GM21723 (cell line): ENCODE measurements at regions not wholly inside any gene's neighbourhood (a gene's known extent, or its start where the extent isn't known, plus 50 kb on each side); places are given as distances from the start of the nearest gene placed in this dataset.
A peak's percentile ranks its signal among the peaks of the same experiment; 100 is the strongest.

Source experiments
- ATAC-seq: cut with Tn5 transposase; IDR thresholded peaks from one replicate; pipeline ENCODE4 v1.9.1; 2021; ENCODE audit warnings: mild to moderate bottlenecking, moderate library complexity; ENCODE audit not compliant: unreplicated experiment

DNA sequence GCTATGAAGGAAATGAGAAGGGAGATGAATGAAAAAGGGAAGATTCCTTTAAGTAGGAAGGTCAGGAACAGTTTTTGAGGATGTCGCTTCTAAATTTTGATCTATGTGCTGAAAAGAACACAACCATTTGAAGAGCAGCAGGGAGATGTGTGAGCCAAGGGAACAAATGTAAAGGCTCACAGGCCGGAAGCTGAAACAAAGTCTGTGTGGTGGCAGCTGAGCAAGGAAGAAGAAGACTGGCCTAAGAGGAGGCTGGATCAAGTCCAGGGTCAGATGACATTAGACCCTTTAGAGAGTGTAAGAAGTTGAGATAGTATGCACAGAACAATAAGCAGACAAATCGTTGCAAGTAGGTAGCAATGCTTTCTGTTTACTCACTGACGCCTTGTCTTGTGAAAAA is 1631.4 kb upstream of the TENM4 start:
- no peak for ATAC-seq

DNA sequence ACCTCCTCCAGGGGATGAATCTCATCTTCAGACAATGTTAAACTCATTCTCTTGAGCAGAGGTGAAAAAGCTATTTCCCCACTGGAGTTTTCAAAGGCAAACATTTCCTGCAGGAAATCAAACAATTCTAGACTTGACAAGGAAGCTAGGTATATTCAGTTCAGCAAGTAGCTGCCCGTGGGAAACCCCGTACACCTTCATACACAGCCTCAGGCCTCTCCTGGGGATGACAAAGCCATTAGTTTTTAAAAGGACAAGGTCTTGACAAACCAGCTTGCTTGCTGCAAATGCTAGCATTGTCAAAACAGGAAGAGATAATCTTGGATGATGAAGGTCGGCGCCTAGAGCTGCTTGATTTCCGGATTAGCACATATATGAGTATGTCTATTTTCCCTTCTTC is 1630.8 kb upstream of the TENM4 start:
- no peak for ATAC-seq

DNA sequence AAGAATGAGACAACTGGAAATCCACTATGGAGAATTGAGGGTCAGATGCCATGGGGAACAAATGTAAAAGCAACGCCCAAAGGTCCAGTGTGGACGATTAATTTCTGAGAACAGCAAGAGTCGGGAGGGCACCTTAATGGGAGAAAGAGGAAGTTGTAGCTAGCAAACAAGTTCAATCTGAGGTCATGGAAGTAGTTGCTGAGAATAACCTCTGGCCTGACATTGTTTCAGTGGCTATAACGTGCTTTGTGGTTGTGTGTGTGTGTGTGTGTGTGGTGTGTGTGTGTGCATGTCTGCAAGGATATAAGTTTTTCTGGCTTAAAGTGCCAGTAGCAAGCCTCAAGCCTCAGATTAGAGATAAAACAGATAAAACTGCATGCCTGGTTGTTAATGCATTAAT is 1630.1 kb upstream of the TENM4 start:
- peak; percentile 82 for ATAC-seq

DNA sequence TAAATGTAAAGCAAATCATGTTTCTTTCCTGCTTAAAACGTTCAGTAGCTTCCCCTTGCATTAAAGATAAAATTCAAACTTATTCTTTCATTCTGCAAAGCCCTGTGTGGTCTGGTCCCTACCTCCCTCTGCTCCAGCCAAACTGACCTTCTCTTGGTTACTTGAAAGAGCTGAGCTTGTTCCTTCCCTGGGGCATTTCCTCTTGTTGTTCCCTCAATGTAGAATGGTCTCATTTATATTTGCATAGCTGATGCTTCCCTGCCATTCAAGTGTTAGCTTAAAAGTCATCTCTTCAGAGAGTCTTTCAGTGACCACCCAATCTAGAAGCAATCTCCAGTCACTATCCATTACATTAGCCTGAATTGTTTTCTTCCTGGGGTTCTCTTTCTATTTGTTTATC is 1618.5 kb upstream of the TENM4 start:
- ATAC-seq: no peak

DNA sequence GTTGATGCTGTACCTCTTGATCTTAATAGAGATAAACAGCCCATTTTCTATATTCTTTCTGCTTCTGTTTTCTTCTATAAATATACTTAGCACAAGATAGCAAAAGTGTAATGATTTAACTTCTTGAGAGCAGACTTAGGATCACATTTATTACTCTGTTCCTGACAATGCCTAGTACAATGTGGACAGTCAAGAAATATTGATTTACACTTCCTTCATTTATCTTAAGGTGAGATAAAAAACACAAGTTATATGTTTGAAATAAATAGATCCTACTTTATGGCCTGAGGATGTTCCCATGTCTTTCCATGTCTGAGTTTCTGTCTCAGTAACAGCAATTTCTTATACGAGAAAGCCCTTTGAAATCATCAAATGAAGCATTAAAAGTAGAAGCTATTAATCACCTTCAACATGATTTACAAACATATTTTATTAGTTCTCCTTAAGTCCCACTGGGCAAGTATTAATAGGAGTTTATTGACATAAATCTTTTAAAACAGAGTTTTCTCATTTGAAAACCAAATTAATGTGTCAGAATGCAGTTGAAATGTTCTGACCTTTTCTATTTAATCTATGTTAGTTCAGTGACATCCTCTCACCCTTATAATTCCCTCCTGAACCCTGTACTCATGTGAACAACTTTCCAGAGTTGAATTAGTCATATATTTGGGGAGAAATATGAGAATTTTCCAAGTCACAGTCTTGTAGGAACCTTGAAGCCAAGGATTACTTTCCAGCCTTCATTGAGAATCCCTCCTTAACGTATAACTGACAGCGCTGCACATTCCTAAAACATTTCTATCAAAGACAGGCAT is 1611.7 kb upstream of the TENM4 start:
- ATAC-seq: no peak

DNA sequence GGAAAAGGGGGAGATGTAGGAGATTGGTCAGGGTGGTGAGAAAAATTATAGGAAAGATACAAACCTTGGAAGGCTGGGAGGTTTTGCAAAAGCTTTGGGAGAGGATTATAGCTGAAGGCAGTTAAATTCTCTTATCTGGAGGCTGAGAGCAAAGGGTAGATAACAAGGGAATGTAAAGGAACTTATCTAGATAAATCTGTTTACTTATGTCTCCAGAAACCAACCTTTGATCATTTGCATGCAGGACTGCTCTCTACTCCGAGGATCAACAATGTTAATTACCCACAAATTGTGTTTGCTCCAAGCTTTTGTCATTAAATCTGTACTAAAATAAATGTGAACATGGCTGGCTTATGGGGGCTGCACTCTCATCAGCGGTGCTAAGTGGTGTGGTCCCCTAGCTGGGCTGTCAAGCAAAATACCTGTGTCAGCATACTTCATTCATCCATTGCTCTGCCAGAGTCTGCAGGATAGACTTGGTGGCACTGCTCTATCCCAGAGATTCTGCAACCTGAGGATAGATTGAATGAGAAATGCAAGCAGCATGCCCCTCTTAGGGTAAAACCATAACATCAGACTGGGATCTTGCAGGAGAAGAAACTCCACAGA is 1599.2 kb upstream of the TENM4 start:
- ATAC-seq: no peak

DNA sequence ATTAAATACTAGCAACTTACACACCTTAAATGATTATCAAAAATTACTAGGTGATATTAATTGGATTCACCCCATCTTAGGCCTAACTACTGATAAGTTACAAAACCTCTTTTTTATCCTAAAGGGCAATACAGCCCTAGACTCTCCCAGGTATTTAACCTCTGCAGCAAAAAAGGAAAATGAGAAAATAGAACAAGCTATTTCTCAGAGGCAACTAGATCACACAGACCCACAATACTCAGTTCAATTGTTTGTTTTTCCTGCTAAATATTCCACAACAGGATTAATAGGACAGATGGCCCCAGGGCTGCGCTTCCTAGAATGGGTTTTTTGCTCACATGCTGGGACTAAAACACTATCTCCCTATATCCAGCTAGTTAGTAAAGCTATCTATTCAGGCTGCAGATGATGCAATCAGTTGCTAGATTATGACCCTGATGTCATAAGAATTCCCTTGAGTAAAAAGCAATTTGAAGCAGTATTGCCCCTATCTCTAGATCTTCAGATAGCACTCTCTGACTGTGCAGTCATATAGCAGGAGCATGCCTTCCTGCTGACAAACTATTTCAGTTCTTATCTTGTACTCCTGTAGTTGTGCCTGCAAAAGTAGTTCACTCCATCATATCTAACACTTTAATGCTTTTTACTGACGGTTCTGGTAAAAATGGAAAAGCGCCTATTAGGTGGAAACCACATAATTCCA is 1595.5 kb upstream of the TENM4 start:
- no peak for ATAC-seq

DNA sequence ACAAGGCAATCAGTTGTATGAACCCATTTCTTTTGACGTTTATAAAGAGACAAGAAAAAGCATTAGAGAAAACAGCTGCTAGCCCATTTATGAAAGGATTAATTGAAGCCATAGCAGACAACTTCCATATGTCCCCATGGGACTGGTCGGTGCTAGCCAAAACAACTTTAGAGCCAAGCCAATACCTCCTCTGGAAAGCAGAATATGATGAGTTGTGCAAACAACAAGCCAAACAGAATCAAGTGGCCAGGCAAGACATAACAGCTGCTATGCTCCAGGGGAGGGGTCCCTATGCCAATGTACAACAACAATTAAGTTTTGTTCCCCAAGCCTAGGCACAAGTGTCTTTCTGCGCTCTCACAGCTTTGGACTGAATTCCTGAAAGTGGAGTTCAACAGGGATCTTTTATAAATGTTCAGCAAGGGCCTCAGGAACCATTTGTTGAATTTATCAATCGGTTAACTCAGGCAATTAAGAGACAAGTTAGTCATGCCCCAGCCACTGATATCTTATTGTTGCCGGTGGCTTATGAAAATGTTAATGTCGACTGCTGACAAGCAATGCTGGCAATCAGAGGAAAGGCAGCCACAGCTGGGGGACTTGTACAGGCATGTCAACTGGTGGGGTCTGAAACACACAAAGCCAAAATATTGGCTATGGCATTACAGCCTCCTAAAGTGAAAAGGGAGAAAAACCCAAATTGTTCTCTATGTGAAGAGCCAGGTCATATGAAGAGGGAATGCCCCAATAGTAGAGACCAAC is 1593.1 kb upstream of the TENM4 start:
- no peak for ATAC-seq

DNA sequence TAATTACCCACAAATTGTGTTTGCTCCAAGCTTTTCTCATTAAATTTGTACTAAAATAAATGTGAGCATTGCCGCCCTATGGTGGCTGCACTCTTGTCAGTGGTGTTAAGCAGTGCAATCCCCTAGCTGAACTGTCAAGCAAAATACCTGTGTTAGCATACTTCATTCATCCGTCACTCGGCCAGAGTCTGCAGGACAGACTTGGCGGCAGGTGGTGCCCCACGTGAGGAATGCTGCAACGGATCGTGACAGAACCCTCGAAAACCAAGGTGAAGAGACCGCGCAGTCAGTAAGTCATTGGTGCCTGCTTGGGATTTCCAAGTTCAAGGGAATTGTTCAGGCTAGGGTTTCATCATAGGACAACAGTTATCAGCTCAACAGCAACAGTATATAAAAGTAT is 1592.1 kb upstream of the TENM4 start:
- ATAC-seq: no peak

DNA sequence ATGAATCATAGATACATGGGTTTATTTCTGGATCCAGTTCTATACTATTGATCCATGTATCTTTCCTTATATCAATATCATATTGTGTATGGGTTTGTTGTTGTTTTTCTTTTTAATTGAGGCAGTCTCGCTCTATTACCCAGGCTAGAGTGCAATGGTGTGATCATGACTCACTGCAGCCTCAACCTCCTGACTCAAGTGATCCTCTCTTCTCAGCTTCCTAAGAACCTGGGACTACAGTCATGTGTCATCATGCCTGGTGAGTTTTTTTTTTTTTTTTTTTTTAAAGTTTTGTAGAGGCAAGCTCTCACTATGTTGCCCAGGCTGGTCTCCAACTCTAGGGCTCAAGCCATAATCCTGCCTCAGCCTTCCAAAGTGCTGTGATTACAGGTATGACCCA is 1589.4 kb upstream of the TENM4 start:
- ATAC-seq: no peak

DNA sequence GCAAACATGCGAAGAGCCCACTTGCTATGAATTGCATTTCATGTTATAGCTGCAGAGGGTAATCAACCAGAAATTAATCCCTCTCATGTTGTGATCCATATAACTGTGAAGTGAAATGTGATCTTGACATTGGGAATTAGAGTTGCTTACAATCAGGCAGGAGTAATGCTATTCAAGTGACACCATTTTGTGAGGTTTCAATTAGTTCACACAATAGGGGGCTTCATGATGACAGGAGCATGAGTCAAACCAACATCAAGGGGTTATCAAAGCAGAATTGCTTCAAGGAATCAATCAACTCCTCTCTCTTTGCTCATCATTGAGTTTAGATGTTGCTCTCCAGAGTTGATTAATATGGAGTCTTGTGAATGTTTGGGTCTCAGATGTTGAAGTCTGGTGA is 1585.2 kb upstream of the TENM4 start:
- ATAC-seq: no peak

DNA sequence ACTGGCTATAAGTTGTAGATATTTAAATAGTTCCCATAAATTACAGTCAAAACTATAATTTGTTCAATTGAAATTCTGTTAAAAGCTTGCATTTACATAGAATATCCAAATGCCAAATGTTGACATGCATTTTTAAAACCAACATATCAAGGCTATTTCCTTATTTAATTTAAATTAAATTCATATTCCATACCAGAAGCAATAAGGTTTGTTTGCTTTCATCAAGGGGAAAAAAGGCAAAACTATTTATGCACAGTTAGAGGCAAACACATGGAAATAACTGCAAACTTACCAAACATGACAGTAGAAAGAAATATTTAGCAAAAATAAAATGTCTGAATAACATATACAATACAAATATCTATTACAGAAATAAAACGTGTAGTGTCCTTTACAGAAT is 1581.2 kb upstream of the TENM4 start:
- ATAC-seq: no peak

DNA sequence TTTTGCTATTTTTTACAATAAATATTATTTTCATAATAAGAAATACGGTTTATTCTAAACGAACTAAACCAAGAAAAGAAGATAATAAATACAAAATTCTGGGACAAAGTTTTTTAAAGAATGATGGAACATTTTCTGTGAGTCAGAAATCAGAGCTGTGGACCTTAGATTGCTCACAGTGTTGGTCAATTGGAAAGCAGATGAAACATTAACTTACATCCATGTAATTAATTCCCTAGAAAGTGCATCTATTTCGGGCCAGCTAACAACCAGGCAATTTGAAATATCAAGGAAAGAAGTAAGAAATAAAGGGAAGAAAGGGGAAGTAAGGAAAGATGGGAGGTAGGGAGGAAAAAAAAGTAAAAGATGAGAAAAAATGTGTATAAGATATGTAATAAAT is 1569.8 kb upstream of the TENM4 start:
- ATAC-seq: no peak

DNA sequence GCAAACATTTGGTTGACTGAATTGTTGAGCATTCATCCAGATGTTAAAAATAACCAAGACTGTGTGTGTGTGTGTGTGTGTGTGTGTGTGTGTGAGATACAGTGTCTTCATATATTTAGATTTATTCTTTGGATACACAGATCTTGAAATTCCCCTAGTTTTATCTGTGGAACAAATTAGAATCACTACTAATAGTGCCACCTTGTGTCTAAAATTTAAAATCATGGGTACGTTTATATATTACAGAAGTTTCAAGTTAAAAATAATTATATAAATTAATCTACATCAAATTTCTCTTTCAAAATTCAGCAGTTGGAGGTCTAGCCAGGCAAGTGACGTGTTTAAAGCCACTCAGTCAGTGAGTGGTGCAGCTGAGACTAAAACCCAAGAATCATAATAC is 1566.2 kb upstream of the TENM4 start:
- ATAC-seq: no peak

DNA sequence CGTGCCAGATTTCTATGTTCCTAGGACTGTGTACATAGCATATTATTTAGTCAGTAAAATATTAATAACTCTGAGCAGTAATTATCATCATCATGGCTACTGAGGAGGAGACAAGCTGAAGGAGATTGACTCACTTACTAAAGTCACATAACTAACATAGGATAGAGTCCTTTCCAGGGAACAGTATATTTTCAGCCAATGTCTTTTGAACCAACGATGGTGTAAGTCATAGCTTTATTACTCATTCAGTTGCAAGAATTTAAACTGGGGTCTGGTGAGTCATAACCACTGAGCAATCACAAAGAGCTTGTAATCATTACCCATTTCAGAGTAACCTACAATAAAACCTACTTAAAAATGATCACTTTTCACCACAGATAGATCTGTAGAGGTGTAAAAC is 1564.8 kb upstream of the TENM4 start:
- no peak for ATAC-seq

DNA sequence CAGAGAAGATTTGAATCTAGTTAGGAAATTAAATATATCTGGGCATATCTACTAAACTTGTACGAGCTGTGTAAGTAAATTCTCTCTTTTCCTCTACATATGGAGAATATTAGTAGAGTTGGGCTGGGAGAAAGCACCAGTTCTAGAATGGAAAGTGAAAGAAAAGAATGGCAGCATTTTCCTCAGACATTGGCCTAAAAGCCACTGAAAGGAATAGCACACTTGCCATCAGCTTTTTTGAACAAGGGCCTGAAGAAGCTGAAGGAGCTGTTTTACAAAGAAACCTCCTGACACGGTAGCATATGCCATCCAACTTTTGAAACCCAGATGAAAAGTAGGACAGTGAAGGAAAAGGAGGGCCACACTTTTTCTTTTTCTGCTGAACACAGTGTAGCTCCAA is 1563.7 kb upstream of the TENM4 start:
- ATAC-seq: no peak

DNA sequence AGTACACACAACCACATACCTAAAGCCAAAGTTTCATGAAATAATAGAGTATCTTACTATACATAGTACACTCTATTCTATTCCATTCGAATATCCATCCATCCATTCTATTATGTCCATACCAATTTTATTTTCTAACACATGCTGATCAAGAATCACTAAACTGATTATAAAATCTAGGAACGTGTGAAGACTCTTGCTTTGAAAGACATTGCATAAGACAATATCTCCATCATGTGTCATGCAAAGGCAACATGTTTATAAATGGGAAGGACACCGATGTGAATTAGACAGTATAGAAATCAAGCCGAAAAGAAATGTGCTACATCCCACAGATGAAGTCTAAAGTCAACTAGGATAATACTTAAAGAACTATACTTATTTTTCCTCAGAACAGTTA is 1561.5 kb upstream of the TENM4 start:
- ATAC-seq: no peak

DNA sequence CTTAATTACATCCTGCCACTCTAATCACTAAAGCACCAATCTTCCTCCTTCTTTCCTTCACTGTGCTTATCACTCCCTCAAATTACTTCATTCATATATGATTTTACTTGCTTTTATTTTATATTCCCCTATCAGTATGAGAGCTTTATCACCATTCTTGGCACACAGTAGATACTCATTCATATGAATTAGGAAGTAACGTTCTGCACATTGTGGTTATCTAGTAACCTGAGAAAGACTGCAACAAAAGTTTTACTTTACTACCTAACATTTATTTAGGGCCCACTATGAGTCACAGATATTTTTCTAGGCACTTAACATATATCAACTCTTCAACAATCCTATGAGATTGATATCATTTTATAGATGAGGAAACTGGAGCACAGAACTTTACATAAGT is 1559.9 kb upstream of the TENM4 start:
- no peak for ATAC-seq

DNA sequence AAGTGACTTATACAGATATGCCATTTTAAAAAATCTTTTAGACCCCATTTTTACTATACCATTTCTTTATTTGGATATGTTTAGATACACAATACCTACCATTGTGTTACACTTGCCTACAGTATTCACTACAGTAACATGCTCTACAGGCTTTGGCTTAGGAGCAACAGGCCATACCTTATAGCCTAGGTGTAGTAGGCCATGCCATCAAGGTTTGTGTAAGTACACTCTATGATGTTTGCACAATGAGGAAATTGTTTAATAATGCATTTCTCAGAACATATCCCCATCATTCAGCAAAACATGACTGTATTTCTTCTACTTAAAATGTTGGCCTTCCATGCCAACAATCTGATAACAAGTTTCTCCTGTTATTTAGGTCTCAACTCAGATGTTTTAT is 1559.5 kb upstream of the TENM4 start:
- no peak for ATAC-seq

DNA sequence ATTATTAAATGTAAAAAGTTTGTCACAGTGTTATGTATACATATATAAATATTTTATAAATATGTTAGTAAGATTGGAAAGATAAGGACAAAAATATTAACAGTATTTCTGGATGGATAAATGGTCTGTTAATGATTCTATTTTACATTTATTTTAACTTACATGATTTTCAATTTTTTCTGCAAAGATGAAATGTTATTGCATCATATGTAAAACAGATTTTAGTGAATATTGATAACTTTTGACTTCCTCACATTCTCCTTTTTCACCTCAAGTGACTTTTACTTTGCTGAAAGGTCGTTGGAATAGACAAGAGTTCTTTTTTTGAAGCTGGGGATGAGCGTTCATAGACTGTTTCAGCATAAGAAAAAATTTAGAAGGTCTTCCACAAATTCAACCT is 1554.7 kb upstream of the TENM4 start:
- no peak for ATAC-seq

DNA sequence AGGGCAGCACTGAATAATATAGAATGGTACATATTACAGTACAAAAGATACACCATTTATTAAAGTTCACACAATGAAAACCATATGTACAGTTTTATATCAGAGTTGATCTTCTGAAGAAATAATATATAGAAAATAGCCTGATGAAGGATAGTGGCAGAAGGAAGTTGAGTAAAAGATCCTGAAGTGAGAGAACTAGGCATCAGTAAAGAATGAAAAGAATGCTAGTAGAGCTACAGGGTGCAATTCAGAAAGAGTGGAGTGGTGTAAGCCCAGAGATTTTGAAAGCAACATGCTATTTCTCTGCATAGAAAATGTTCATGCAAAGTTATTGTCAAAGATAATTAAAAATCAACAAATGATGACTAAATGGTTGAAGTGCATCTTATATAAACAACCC is 1552.7 kb upstream of the TENM4 start:
- no peak for ATAC-seq

DNA sequence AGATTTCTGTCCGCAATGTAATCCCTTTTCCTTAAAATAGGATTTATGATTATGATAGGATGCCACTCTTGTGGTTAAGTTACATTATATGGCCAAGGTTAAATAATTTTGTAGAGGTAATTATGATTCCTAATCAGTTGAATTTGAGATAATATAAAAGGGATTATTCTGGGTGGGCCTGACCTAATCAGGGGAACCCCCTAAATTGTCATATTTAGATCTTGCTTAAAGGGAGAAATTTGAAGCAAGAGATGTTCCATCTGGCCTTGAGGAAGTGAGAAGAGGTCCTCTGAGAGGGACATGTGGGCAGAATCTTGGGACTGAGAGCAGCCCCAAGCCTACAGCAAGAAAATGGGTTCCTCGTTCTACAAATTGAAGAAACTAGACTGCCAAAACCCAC is 1550.1 kb upstream of the TENM4 start:
- ATAC-seq: no peak
